ENCODE measurements at regions not wholly inside any gene's neighbourhood (a gene's known extent, or its start where the extent isn't known, plus 50 kb on each side); places are given as distances from the start of the nearest gene placed in this dataset.

GRCh38 chr3:13203398-13204176 lies 130.4 kb upstream of the IQSEC1 start:
- peaks cover 21% of the 10 kb centered on the region for H3K27me3 ChIP-seq (ENCODE audit: insufficient read depth, poor library complexity, severe bottlenecking)
- TF ChIP-seq CTCF (IDR thresholded peaks at IDR 0.05; ENCODE audit: poor library complexity, severe bottlenecking), result no peak
- no peaks in the 10 kb centered on the region for H3K9me3 ChIP-seq (ENCODE audit: severe bottlenecking)
- no peak overlapping the region for H3K27ac ChIP-seq (ENCODE audit: poor library complexity, severe bottlenecking)
- no peaks in the 10 kb centered on the region for H3K36me3 ChIP-seq (ENCODE audit: low read depth)
- no peak overlapping the region for H3K4me3 ChIP-seq (ENCODE audit: severe bottlenecking)
- ATAC-seq (ENCODE audit: low read depth) (no peak), DNase-seq (ENCODE audit: low spot score) (no peak)
- H3K4me1 ChIP-seq (ENCODE audit: insufficient read depth, poor library complexity, severe bottlenecking), result no peaks in the 10 kb centered on the region

GRCh38 chr3:13202744-13203397 lies 129.6 kb upstream of the IQSEC1 start:
- H3K4me1 ChIP-seq (ENCODE audit: insufficient read depth, poor library complexity, severe bottlenecking), result no peaks in the 10 kb centered on the region
- H3K4me3 ChIP-seq (ENCODE audit: severe bottlenecking), result no peak overlapping the region
- H3K36me3 ChIP-seq (ENCODE audit: low read depth), result no peaks in the 10 kb centered on the region
- peaks cover 21% of the 10 kb centered on the region for H3K27me3 ChIP-seq (ENCODE audit: insufficient read depth, poor library complexity, severe bottlenecking)
- DNase-seq (ENCODE audit: low spot score), result no peak
- no peaks in the 10 kb centered on the region for H3K9me3 ChIP-seq (ENCODE audit: severe bottlenecking)
- TF ChIP-seq CTCF (IDR thresholded peaks at IDR 0.05; ENCODE audit: poor library complexity, severe bottlenecking), result no peak
- no peak for ATAC-seq (ENCODE audit: low read depth)
- H3K27ac ChIP-seq (ENCODE audit: poor library complexity, severe bottlenecking), result no peak overlapping the region

- no peaks in the 10 kb centered on the region for H3K4me1 ChIP-seq (ENCODE audit: insufficient read depth, poor library complexity, severe bottlenecking)
- no peak for DNase-seq (ENCODE audit: low spot score)
- ATAC-seq (ENCODE audit: low read depth), result no peak
- no peaks in the 10 kb centered on the region for H3K9me3 ChIP-seq (ENCODE audit: severe bottlenecking)
- H3K27me3 ChIP-seq (ENCODE audit: insufficient read depth, poor library complexity, severe bottlenecking), result peaks cover 21% of the 10 kb centered on the region
- H3K4me3 ChIP-seq (ENCODE audit: severe bottlenecking), result no peak overlapping the region
- no peak for TF ChIP-seq CTCF (IDR thresholded peaks at IDR 0.05; ENCODE audit: poor library complexity, severe bottlenecking)
- no peaks in the 10 kb centered on the region for H3K36me3 ChIP-seq (ENCODE audit: low read depth)
- H3K27ac ChIP-seq (ENCODE audit: poor library complexity, severe bottlenecking), result no peak overlapping the region
Observed at GRCh38 chr3:13201851-13202250, 128.6 kb upstream of the IQSEC1 start.

- no peaks in the 10 kb centered on the region for H3K9me3 ChIP-seq (ENCODE audit: severe bottlenecking)
- no peaks in the 10 kb centered on the region for H3K4me1 ChIP-seq (ENCODE audit: insufficient read depth, poor library complexity, severe bottlenecking)
- no peaks in the 10 kb centered on the region for H3K36me3 ChIP-seq (ENCODE audit: low read depth)
- ATAC-seq (ENCODE audit: low read depth), result no peak
- H3K27ac ChIP-seq (ENCODE audit: poor library complexity, severe bottlenecking), result no peak overlapping the region
- H3K27me3 ChIP-seq (ENCODE audit: insufficient read depth, poor library complexity, severe bottlenecking), result peaks cover 17% of the 10 kb centered on the region
- peak; percentile 8 for TF ChIP-seq CTCF (IDR thresholded peaks at IDR 0.05; ENCODE audit: poor library complexity, severe bottlenecking)
- DNase-seq (ENCODE audit: low spot score), result no peak
- no peak overlapping the region for H3K4me3 ChIP-seq (ENCODE audit: severe bottlenecking)
Observed at GRCh38 chr3:13200946-13201345, 127.7 kb upstream of the IQSEC1 start.

GRCh38 chr3:13200465-13200864 lies 127.2 kb upstream of the IQSEC1 start:
- TF ChIP-seq CTCF (IDR thresholded peaks at IDR 0.05; ENCODE audit: poor library complexity, severe bottlenecking), result no peak
- no peak for ATAC-seq (ENCODE audit: low read depth)
- no peak for DNase-seq (ENCODE audit: low spot score)
- Histone ChIP-seq H3K27me3 (ENCODE audit: insufficient read depth, poor library complexity, severe bottlenecking) (peaks cover 17% of the 10 kb centered on the region), H3K36me3 (ENCODE audit: low read depth) (no peaks in the 10 kb centered on the region), H3K4me3 (ENCODE audit: severe bottlenecking) (no peak overlapping the region), H3K4me1 (ENCODE audit: insufficient read depth, poor library complexity, severe bottlenecking) (no peaks in the 10 kb centered on the region), H3K9me3 (ENCODE audit: severe bottlenecking) (no peaks in the 10 kb centered on the region), H3K27ac (ENCODE audit: poor library complexity, severe bottlenecking) (no peak overlapping the region)
